ENCODE measurements at regions not wholly inside any gene's neighbourhood (a gene's known extent, or its start where the extent isn't known, plus 50 kb on each side); places are given as distances from the start of the nearest gene placed in this dataset.
"Not testable (repeated sequence)": the region's sequence is repeated elsewhere in the genome, so short reads cannot be mapped to it uniquely, and the experiment has no call there.

GRCh38 chr12:59404109-59404650 is 191.6 kb upstream of the SLC16A7 start:
- no peak for DNase-seq

GRCh38 chr12:59403259-59403932 is 192.4 kb upstream of the SLC16A7 start:
- DNase-seq: peak; percentile 10

GRCh38 chr12:59401862-59402261 is 194.0 kb upstream of the SLC16A7 start:
- no peak for DNase-seq

GRCh38 chr12:59398164-59398563 is 197.7 kb upstream of the SLC16A7 start:
- DNase-seq: no peak

- DNase-seq: no peak
Observed at GRCh38 chr12:59396919-59397318, 198.9 kb upstream of the SLC16A7 start.

GRCh38 chr12:59396519-59396918 is 199.3 kb upstream of the SLC16A7 start:
- DNase-seq: no peak

GRCh38 chr12:59395310-59395709 is 200.5 kb upstream of the SLC16A7 start:
- DNase-seq: not testable (repeated sequence)

GRCh38 chr12:59393506-59393905 is 202.3 kb upstream of the SLC16A7 start:
- no peak for DNase-seq

GRCh38 chr12:59389968-59390576 is 205.8 kb upstream of the SLC16A7 start:
- no peak for DNase-seq

GRCh38 chr12:59388694-59389093 is 207.1 kb upstream of the SLC16A7 start:
- DNase-seq: no peak

- no peak for DNase-seq
Observed at GRCh38 chr12:59388176-59388575, 207.7 kb upstream of the SLC16A7 start.

GRCh38 chr12:59386236-59386635 is 209.6 kb upstream of the SLC16A7 start:
- DNase-seq: no peak

- no peak for DNase-seq
Observed at GRCh38 chr12:59383079-59383822, 212.6 kb upstream of the SLC16A7 start.

- no peak for DNase-seq
Observed at GRCh38 chr12:59382282-59383078, 213.3 kb upstream of the SLC16A7 start.

GRCh38 chr12:59381106-59381505 is 214.7 kb upstream of the SLC16A7 start:
- no peak for DNase-seq

- no peak for DNase-seq
Observed at GRCh38 chr12:59375633-59376032, 220.2 kb upstream of the SLC16A7 start.

GRCh38 chr12:59374783-59375182 is 221.0 kb upstream of the SLC16A7 start:
- DNase-seq: no peak

GRCh38 chr12:59372956-59373355 is 222.9 kb upstream of the SLC16A7 start:
- no peak for DNase-seq

GRCh38 chr12:59370933-59371332 is 224.9 kb upstream of the SLC16A7 start:
- no peak for DNase-seq

- DNase-seq: no peak
Observed at GRCh38 chr12:59365133-59365532, 230.7 kb upstream of the SLC16A7 start.

GRCh38 chr12:59357811-59358210 is 238.0 kb upstream of the SLC16A7 start:
- no peak for DNase-seq

- DNase-seq: not testable (repeated sequence)
Observed at GRCh38 chr12:59346248-59346647, 249.6 kb upstream of the SLC16A7 start.

GRCh38 chr12:59345406-59345805 is 250.4 kb upstream of the SLC16A7 start:
- no peak for DNase-seq
